Vagina (tissue), 2 donors: ENCODE measurements at regions not wholly inside any gene's neighbourhood (a gene's known extent, or its start where the extent isn't known, plus 50 kb on each side); places are given as distances from the start of the nearest gene placed in this dataset.

ENCODE experiments used
- DNase-seq, 2 donors: peaks; one replicate each; pipeline ENCODE4 v3.0.0-alpha.2; 2017; ENCODE audit errors: extremely low spot score in 2 of 2
- H3K27ac ChIP-seq: fragments of 200-600 bp; sonication (generic); one replicate; pipeline ENCODE4 v1.5.1; 2019
- H3K27me3 ChIP-seq: fragments of 200-600 bp; sonication (generic); one replicate; pipeline ENCODE4 v1.5.1; 2019
- H3K36me3 ChIP-seq, 2 donors: fragments of 200-600 bp; sonication (generic); one replicate each; pipeline ENCODE4 v1.5.1; 2017 to 2019
- H3K4me1 ChIP-seq: fragments of 200-600 bp; sonication (generic); one replicate; pipeline ENCODE4 v1.5.1; 2019
- H3K4me3 ChIP-seq, 2 donors: fragments of 200-600 bp; sonication (generic); 1 replicate in 1 of 2; 2 replicates in 1 of 2; pipeline ENCODE4 v1.5.1; 2016 to 2019
- H3K9me3 ChIP-seq: fragments of 200-600 bp; sonication (generic); one replicate; pipeline ENCODE4 v1.5.1; 2019
- CTCF ChIP-seq, 3 experiments: fragments of 450-650 bp in 2 of 3; fragments of 200-600 bp in 1 of 3; sonication (generic) in 1 of 3; IDR thresholded peaks; one replicate each; pipeline ENCODE4 v1.5.1; 2017 to 2019; ENCODE audit warnings: antibody characterized with exemption in 3 of 3, mild to moderate bottlenecking in 2 of 3, moderate library complexity in 2 of 3
- POLR2A ChIP-seq, 2 donors: fragments of 450-650 bp; IDR thresholded peaks; one replicate each; pipeline ENCODE4 v1.6.1; 2017; ENCODE audit warnings: antibody characterized with exemption in 2 of 2, mild to moderate bottlenecking in 2 of 2, moderate library complexity in 2 of 2
- POLR2AphosphoS5 ChIP-seq, 2 donors: sonication (generic); formaldehyde crosslinking; IDR thresholded peaks; one replicate each; pipeline ENCODE4 v1.9.0; 2017; ENCODE audit warnings: antibody characterized with exemption in 2 of 2, mild to moderate bottlenecking in 2 of 2, low read depth in 1 of 2; ENCODE audit not compliant: insufficient read depth in 1 of 2
- intact Hi-C: fragments of 100-400 bp; cut with DNase I; formaldehyde crosslinking; loops from one replicate; pipeline ENCODE4 v1.15.1; 2023

DNA sequence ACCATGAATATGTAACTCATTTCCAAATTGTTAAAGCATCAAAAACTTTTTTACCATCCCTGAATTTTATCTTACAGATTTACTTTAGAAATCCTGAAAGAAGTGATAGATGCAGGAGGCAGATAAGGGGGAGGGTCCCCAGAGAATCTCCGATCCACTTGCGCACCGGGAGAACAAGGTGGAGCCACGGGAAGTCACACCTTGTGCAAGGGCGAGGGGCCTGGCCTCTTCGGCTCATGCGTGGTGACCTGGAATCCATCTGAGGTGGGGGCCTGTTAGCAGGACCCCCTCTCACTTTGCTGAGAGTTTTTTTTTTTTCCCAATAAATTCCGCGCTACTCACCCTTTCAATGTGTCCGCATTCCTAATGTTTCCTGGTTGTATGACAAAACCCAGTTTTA is 80.2 kb upstream of the CDKN3 start:
- Histone ChIP-seq H3K36me3 (no peaks in the 10 kb centered on the region), H3K4me3 (no peak overlapping the region), H3K27me3 (no peaks in the 10 kb centered on the region), H3K9me3 (no peaks in the 10 kb centered on the region), H3K4me1 (no peaks in the 10 kb centered on the region), H3K27ac (no peak overlapping the region)
- DNase-seq: no peak
- no peak for TF ChIP-seq POLR2A (IDR thresholded peaks at IDR 0.05)
- no peak for TF ChIP-seq POLR2AphosphoS5 (IDR thresholded peaks at IDR 0.05; ENCODE audit: insufficient read depth in 1 of 2, low read depth in 1 of 2)
- TF ChIP-seq CTCF (IDR thresholded peaks at IDR 0.05): no peak
- intact Hi-C loops: no loop called here

GRCh38 chr14:54317391-54317790 is 79.4 kb upstream of the CDKN3 start:
- H3K9me3 ChIP-seq: no peaks in the 10 kb centered on the region
- H3K4me1 ChIP-seq: no peaks in the 10 kb centered on the region
- H3K27ac ChIP-seq: no peak overlapping the region
- H3K4me3 ChIP-seq: no peak overlapping the region
- H3K27me3 ChIP-seq: no peaks in the 10 kb centered on the region
- intact Hi-C loops: no loop called here
- TF ChIP-seq POLR2A (IDR thresholded peaks at IDR 0.05) (no peak), POLR2AphosphoS5 (IDR thresholded peaks at IDR 0.05; ENCODE audit: insufficient read depth in 1 of 2, low read depth in 1 of 2) (no peak), CTCF (IDR thresholded peaks at IDR 0.05) (no peak)
- H3K36me3 ChIP-seq: no peaks in the 10 kb centered on the region
- DNase-seq: no peak

GRCh38 chr14:54322246-54322645 is 74.6 kb upstream of the CDKN3 start:
- no peaks in the 10 kb centered on the region for H3K36me3 ChIP-seq
- intact Hi-C loops: no loop called here
- H3K4me3 ChIP-seq: no peak overlapping the region
- TF ChIP-seq POLR2A (IDR thresholded peaks at IDR 0.05): no peak
- no peak for TF ChIP-seq CTCF (IDR thresholded peaks at IDR 0.05)
- TF ChIP-seq POLR2AphosphoS5 (IDR thresholded peaks at IDR 0.05; ENCODE audit: insufficient read depth in 1 of 2, low read depth in 1 of 2): no peak
- no peaks in the 10 kb centered on the region for H3K27me3 ChIP-seq
- no peaks in the 10 kb centered on the region for H3K4me1 ChIP-seq
- H3K9me3 ChIP-seq: no peaks in the 10 kb centered on the region
- no peak overlapping the region for H3K27ac ChIP-seq
- DNase-seq: no peak

GRCh38 chr14:54322701-54323337 is 74.0 kb upstream of the CDKN3 start:
- intact Hi-C loops: no loop called here
- TF ChIP-seq CTCF (IDR thresholded peaks at IDR 0.05): no peak
- no peak for TF ChIP-seq POLR2A (IDR thresholded peaks at IDR 0.05)
- no peak for TF ChIP-seq POLR2AphosphoS5 (IDR thresholded peaks at IDR 0.05; ENCODE audit: insufficient read depth in 1 of 2, low read depth in 1 of 2)

DNA sequence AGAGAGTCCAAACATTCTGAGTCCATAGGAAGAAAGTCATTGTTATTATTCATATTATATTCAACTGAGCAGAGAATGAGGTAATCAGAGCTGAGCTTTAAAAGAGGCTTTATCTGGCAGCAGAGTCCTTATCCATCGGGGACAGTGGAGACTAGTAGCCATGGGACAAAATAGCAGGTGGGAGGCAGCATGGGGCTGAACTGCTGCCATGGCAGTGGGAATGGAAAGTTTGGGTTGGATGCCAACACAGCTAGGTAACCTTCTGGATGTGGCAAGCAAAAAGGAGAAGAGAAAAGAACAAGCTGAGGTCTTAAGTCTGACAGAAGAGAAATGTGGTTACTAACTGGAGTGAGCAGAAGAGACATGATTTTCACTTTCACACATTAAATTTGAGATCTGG is 71.0 kb upstream of the CDKN3 start:
- H3K27ac ChIP-seq: no peak overlapping the region
- TF ChIP-seq CTCF (IDR thresholded peaks at IDR 0.05) (no peak), POLR2AphosphoS5 (IDR thresholded peaks at IDR 0.05; ENCODE audit: insufficient read depth in 1 of 2, low read depth in 1 of 2) (no peak), POLR2A (IDR thresholded peaks at IDR 0.05) (no peak)
- no peaks in the 10 kb centered on the region for H3K9me3 ChIP-seq
- no peaks in the 10 kb centered on the region for H3K27me3 ChIP-seq
- peaks cover 8% of the 10 kb centered on the region for H3K4me1 ChIP-seq
- intact Hi-C loops: no loop called here
- no peak overlapping the region for H3K4me3 ChIP-seq
- no peaks in the 10 kb centered on the region for H3K36me3 ChIP-seq
- no peak for DNase-seq

More at GRCh38 chr14:54322701-54323337, 74.0 kb upstream of the CDKN3 start:
- no peak for DNase-seq
- Histone ChIP-seq H3K9me3 (no peaks in the 10 kb centered on the region), H3K4me3 (no peak overlapping the region), H3K36me3 (no peaks in the 10 kb centered on the region), H3K27ac (no peak overlapping the region), H3K27me3 (no peaks in the 10 kb centered on the region), H3K4me1 (no peaks in the 10 kb centered on the region)
